GM12892 (cell line): ENCODE measurements at regions not wholly inside any gene's neighbourhood (a gene's known extent, or its start where the extent isn't known, plus 50 kb on each side); places are given as distances from the start of the nearest gene placed in this dataset.

Experiments used
- DNase-seq: peaks from one replicate; pipeline ENCODE4 v3.0.0; 2011; ENCODE audit not compliant: insufficient read length
- FAIRE-seq: peaks from 2 replicates; lab custom pipeline; 2011; peaks lifted over from hg19 to GRCh38; lab: Jason Lieb, UNC
- POLR2A ChIP-seq: IDR thresholded peaks from 2 replicates; pipeline ENCODE4 v1.6.1; 2011; ENCODE audit warnings: low read depth, low read length, control low read depth
- POLR2AphosphoS5 ChIP-seq: IDR thresholded peaks from 2 replicates; pipeline ENCODE4 v1.6.1; 2011; ENCODE audit warnings: low read depth, low read length, control low read depth
- TAF1 ChIP-seq: IDR thresholded peaks from 2 replicates; pipeline ENCODE4 v1.6.1; 2011; ENCODE audit warnings: low read depth, mild to moderate bottlenecking, control low read depth, low read length, borderline replicate concordance

- FAIRE-seq: no peak
- TF ChIP-seq TAF1 (no peak), POLR2AphosphoS5 (no peak), POLR2A (no peak)
- no peak for DNase-seq
Observed at GRCh38 chr2:59882279-59882678, 671.2 kb downstream of the BCL11A start.

GRCh38 chr2:59881218-59881617 lies 672.2 kb downstream of the BCL11A start:
- FAIRE-seq: no peak
- DNase-seq: no peak
- no peak for TF ChIP-seq TAF1
- TF ChIP-seq POLR2AphosphoS5: no peak
- TF ChIP-seq POLR2A: no peak

- FAIRE-seq: no peak
- DNase-seq: no peak
- TF ChIP-seq TAF1: no peak
- TF ChIP-seq POLR2A: no peak
- TF ChIP-seq POLR2AphosphoS5: no peak
Observed at GRCh38 chr2:59879700-59880131, 673.7 kb downstream of the BCL11A start.

- DNase-seq: no peak
Observed at GRCh38 chr2:59875836-59876235, 677.6 kb downstream of the BCL11A start.

GRCh38 chr2:59874971-59875755 lies 678.3 kb downstream of the BCL11A start:
- DNase-seq: no peak
- no peak for TF ChIP-seq TAF1
- no peak for TF ChIP-seq POLR2AphosphoS5
- TF ChIP-seq POLR2A: no peak
- FAIRE-seq: no peak

More at GRCh38 chr2:59875836-59876235, 677.6 kb downstream of the BCL11A start:
- TF ChIP-seq POLR2AphosphoS5: no peak
- no peak for TF ChIP-seq POLR2A
- no peak for TF ChIP-seq TAF1
- no peak for FAIRE-seq

GRCh38 chr2:59874361-59874760 lies 679.1 kb downstream of the BCL11A start:
- FAIRE-seq (no peak), DNase-seq (no peak)
- TF ChIP-seq POLR2A (no peak), TAF1 (no peak)

GRCh38 chr2:59871830-59872229 lies 681.6 kb downstream of the BCL11A start:
- TF ChIP-seq TAF1 (no peak), POLR2AphosphoS5 (no peak), POLR2A (no peak)
- FAIRE-seq (no peak), DNase-seq (no peak)

- no peak for FAIRE-seq
- TF ChIP-seq POLR2A (no peak), TAF1 (no peak), POLR2AphosphoS5 (no peak)
- DNase-seq: no peak
Observed at GRCh38 chr2:59868981-59869380, 684.5 kb downstream of the BCL11A start.

GRCh38 chr2:59866436-59866835 lies 687.0 kb downstream of the BCL11A start:
- TF ChIP-seq POLR2A (no peak), POLR2AphosphoS5 (no peak), TAF1 (no peak)
- no peak for FAIRE-seq
- no peak for DNase-seq

GRCh38 chr2:59858540-59858939 lies 694.9 kb downstream of the BCL11A start:
- FAIRE-seq (no peak), DNase-seq (no peak)
- TF ChIP-seq POLR2AphosphoS5 (no peak), TAF1 (no peak), POLR2A (no peak)

GRCh38 chr2:59857109-59857508 lies 696.3 kb downstream of the BCL11A start:
- no peak for FAIRE-seq
- DNase-seq: no peak
- TF ChIP-seq POLR2A (no peak), TAF1 (no peak), POLR2AphosphoS5 (no peak)

GRCh38 chr2:59856391-59856790 lies 697.1 kb downstream of the BCL11A start:
- DNase-seq (no peak), FAIRE-seq (no peak)
- TF ChIP-seq POLR2A: no peak
- TF ChIP-seq POLR2AphosphoS5: no peak
- TF ChIP-seq TAF1: no peak

GRCh38 chr2:59853032-59853431 lies 700.4 kb downstream of the BCL11A start:
- DNase-seq (no peak), FAIRE-seq (no peak)
- TF ChIP-seq POLR2A: no peak
